Esophagus muscularis mucosa (tissue), 4 donors: ENCODE measurements at regions not wholly inside any gene's neighbourhood (a gene's known extent, or its start where the extent isn't known, plus 50 kb on each side); places are given as distances from the start of the nearest gene placed in this dataset.
"Not testable (repeated sequence)": the region's sequence is repeated elsewhere in the genome, so short reads cannot be mapped to it uniquely, and the experiment has no call there.

Source experiments
- DNase-seq: peaks from one replicate; pipeline ENCODE4 v3.0.0-alpha.2; 2017; ENCODE audit errors: extremely low spot score
- H3K27ac ChIP-seq, 4 donors: fragments of 200-600 bp; sonication (generic); replicated peaks in 1 of 4; 1 replicate in 3 of 4; 2 replicates in 1 of 4; pipeline ENCODE4 v1.5.1; 2016 to 2019; ENCODE audit warnings: mild to moderate bottlenecking in 1 of 4
- H3K27me3 ChIP-seq, 4 donors: fragments of 200-600 bp; sonication (generic); one replicate each; pipeline versions ENCODE4 v1.5.1 to v1.6.0; 2016 to 2019
- H3K36me3 ChIP-seq, 4 donors: fragments of 200-600 bp; sonication (generic); one replicate each; pipeline ENCODE4 v1.5.1; 2016 to 2019
- H3K4me1 ChIP-seq, 4 donors: fragments of 200-600 bp; sonication (generic); one replicate each; pipeline ENCODE4 v1.5.1; 2016 to 2019
- H3K4me3 ChIP-seq, 4 donors: fragments of 200-600 bp; sonication (generic); 1 replicate in 2 of 4; 2 replicates in 2 of 4; pipeline ENCODE4 v1.5.1; 2016 to 2019; ENCODE audit warnings: mild to moderate bottlenecking in 4 of 4, moderate library complexity in 1 of 4
- H3K9me3 ChIP-seq, 4 donors: fragments of 200-600 bp; sonication (generic); 1 replicate in 3 of 4; 2 replicates in 1 of 4; pipeline ENCODE4 v1.5.1; 2016 to 2019
- CTCF ChIP-seq, 3 experiments: fragments of 200-600 bp in 2 of 3; fragments of 450-650 bp in 1 of 3; sonication (generic) in 2 of 3; IDR thresholded peaks; one replicate each; pipeline ENCODE4 v1.5.1; 2017 to 2019; ENCODE audit warnings: antibody characterized with exemption in 3 of 3, mild to moderate bottlenecking in 2 of 3, moderate library complexity in 1 of 3
- WGBS: methylation state at CpG from one replicate; pipeline ENCODE4 v1.1.5; 2018; 5-methylcytosine and 5-hydroxymethylcytosine counted together
- intact Hi-C: fragments of 100-400 bp; cut with DNase I; formaldehyde crosslinking; loops from one replicate; pipeline ENCODE4 v1.15.1; 2023

GRCh38 chr5:21496056-21496455 lies 1357.1 kb downstream of the CDH12 start:
- DNase-seq, H3K4me1 ChIP-seq, H3K9me3 ChIP-seq, H3K4me3 ChIP-seq, H3K27ac ChIP-seq, intact Hi-C loops, H3K27me3 ChIP-seq: not testable (repeated sequence)
- H3K36me3 ChIP-seq = peaks cover 28 to 51% (median 30%) of the 10 kb centered on the region in 4 donors
- 88% methylated on average over 8 of the region's 8 CpGs for WGBS

GRCh38 chr5:21495235-21495634 lies 1357.9 kb downstream of the CDH12 start:
- DNase-seq, H3K4me3 ChIP-seq, H3K27me3 ChIP-seq, H3K27ac ChIP-seq, H3K9me3 ChIP-seq, H3K4me1 ChIP-seq, intact Hi-C loops: not testable (repeated sequence)
- WGBS = 99% methylated on average over 5 of the region's 6 CpGs
- peaks cover 28 to 51% (median 31%) of the 10 kb centered on the region in 4 donors for H3K36me3 ChIP-seq

GRCh38 chr5:21494033-21494432 lies 1359.1 kb downstream of the CDH12 start:
- peaks cover 28 to 51% (median 31%) of the 10 kb centered on the region in 4 donors for H3K36me3 ChIP-seq
- DNase-seq, H3K27ac ChIP-seq, H3K4me1 ChIP-seq, H3K27me3 ChIP-seq, intact Hi-C loops, H3K4me3 ChIP-seq, H3K9me3 ChIP-seq: not testable (repeated sequence)
- WGBS = 97% methylated on average over 3 of the region's 8 CpGs

GRCh38 chr5:21491182-21491581 lies 1362.0 kb downstream of the CDH12 start:
- WGBS = 93% methylated on average over 6 of the region's 6 CpGs
- H3K9me3 ChIP-seq, H3K4me3 ChIP-seq, DNase-seq, intact Hi-C loops, H3K27me3 ChIP-seq, H3K27ac ChIP-seq, H3K4me1 ChIP-seq: not testable (repeated sequence)
- peaks cover 17 to 37% (median 20%) of the 10 kb centered on the region in 4 donors for H3K36me3 ChIP-seq

GRCh38 chr5:21488828-21489227 lies 1364.3 kb downstream of the CDH12 start:
- H3K27me3 ChIP-seq, H3K9me3 ChIP-seq, H3K4me3 ChIP-seq, H3K27ac ChIP-seq, intact Hi-C loops, H3K4me1 ChIP-seq, DNase-seq: not testable (repeated sequence)
- WGBS = over 99% methylated on average over 6 of the region's 6 CpGs
- H3K36me3 ChIP-seq = peaks cover 12 to 39% (median 18%) of the 10 kb centered on the region in 4 donors

- intact Hi-C loops, H3K4me3 ChIP-seq, H3K27ac ChIP-seq, H3K27me3 ChIP-seq, H3K9me3 ChIP-seq, H3K4me1 ChIP-seq, DNase-seq: not testable (repeated sequence)
- H3K36me3 ChIP-seq = peaks cover 14 to 47% (median 19%) of the 10 kb centered on the region in 4 donors
- peak in 1 of 3 experiments; percentile 35 for TF ChIP-seq CTCF (IDR thresholded peaks at IDR 0.05)
- 99% methylated on average over 6 of the region's 7 CpGs for WGBS
Measured at GRCh38 chr5:21485458-21486000, 1367.6 kb downstream of the CDH12 start.

- not testable (repeated sequence) for H3K4me3 ChIP-seq
- WGBS = 98% methylated on average over 11 of the region's 19 CpGs
Measured at GRCh38 chr5:21484498-21484889, 1368.7 kb downstream of the CDH12 start.

GRCh38 chr5:21483790-21484497 lies 1369.2 kb downstream of the CDH12 start:
- H3K27ac ChIP-seq, intact Hi-C loops, DNase-seq, H3K27me3 ChIP-seq, H3K9me3 ChIP-seq, H3K4me3 ChIP-seq, H3K4me1 ChIP-seq: not testable (repeated sequence)
- H3K36me3 ChIP-seq = peaks cover 15 to 55% (median 23%) of the 10 kb centered on the region in 4 donors
- WGBS = 97% methylated on average over 14 of the region's 19 CpGs

More at GRCh38 chr5:21484498-21484889, 1368.7 kb downstream of the CDH12 start:
- peaks cover 14 to 52% (median 22%) of the 10 kb centered on the region in 4 donors for H3K36me3 ChIP-seq
- H3K9me3 ChIP-seq, intact Hi-C loops, DNase-seq, H3K27ac ChIP-seq, H3K27me3 ChIP-seq, H3K4me1 ChIP-seq: not testable (repeated sequence)

- H3K27me3 ChIP-seq, H3K27ac ChIP-seq, H3K4me3 ChIP-seq, DNase-seq, intact Hi-C loops, H3K9me3 ChIP-seq, H3K4me1 ChIP-seq: not testable (repeated sequence)
- H3K36me3 ChIP-seq = peaks cover 15 to 60% (median 26%) of the 10 kb centered on the region in 4 donors
- WGBS = 94% methylated on average over 19 of the region's 22 CpGs
Measured at GRCh38 chr5:21482983-21483650, 1370.0 kb downstream of the CDH12 start.

- DNase-seq = not testable (repeated sequence)
Measured at GRCh38 chr5:21482522-21482921, 1370.6 kb downstream of the CDH12 start.

GRCh38 chr5:21481320-21482270 lies 1371.5 kb downstream of the CDH12 start:
- H3K27ac ChIP-seq, H3K27me3 ChIP-seq, intact Hi-C loops, H3K9me3 ChIP-seq, H3K4me1 ChIP-seq, DNase-seq, H3K4me3 ChIP-seq: not testable (repeated sequence)
- peaks cover 15 to 56% (median 26%) of the 10 kb centered on the region in 4 donors for H3K36me3 ChIP-seq
- 86% methylated on average over 24 of the region's 24 CpGs for WGBS

More at GRCh38 chr5:21482522-21482921, 1370.6 kb downstream of the CDH12 start:
- H3K9me3 ChIP-seq, intact Hi-C loops, H3K27me3 ChIP-seq, H3K27ac ChIP-seq, H3K4me1 ChIP-seq, H3K4me3 ChIP-seq: not testable (repeated sequence)
- H3K36me3 ChIP-seq = peaks cover 15 to 60% (median 26%) of the 10 kb centered on the region in 4 donors
- 90% methylated on average over 11 of the region's 13 CpGs for WGBS
